K562 (cell line): ENCODE measurements at regions not wholly inside any gene's neighbourhood (a gene's known extent, or its start where the extent isn't known, plus 50 kb on each side); places are given as distances from the start of the nearest gene placed in this dataset.

ENCODE experiments used
- ATAC-seq: fragments of 200-7000 bp; cut with Tn5 transposase; 3 replicates; pipeline ENCODE4 v1.9.1; 2020; ENCODE audit warnings: moderate library complexity
- BruUV-seq: library from RNA; stranded (reverse); fragments of 400-500 nt; replicated peaks from 2 replicates; lab custom pipeline; 2021; lab: Mats Ljungman, UMichigan
- CTCF ChIA-PET: fragments of 300-600 bp; formaldehyde crosslinking; extraction: SDS; loops from one replicate; lab custom pipeline; 2021; ENCODE audit warnings: low intra/inter-chr PET ratio; lab: Yijun Ruan, JAX
- POLR2A ChIA-PET: fragments of 300-600, 350-650 bp; sonication (Branson Sonifier 250); formaldehyde crosslinking; extraction: SDS; loops from one replicate; lab custom pipeline; 2021; ENCODE audit warnings: antibody characterized with exemption, inconsistent platforms; lab: Yijun Ruan, JAX
- DNase-seq, 4 experiments: peaks; one replicate each; pipeline versions ENCODE4 v3.0.0 to v3.0.0-alpha.2; 2011 to 2018; ENCODE audit warnings: low spot score in 3 of 4, mixed read lengths in 3 of 4; ENCODE audit errors: extremely low read depth in 1 of 4
- FAIRE-seq: peaks from 2 replicates; lab custom pipeline; 2011; peaks lifted over from hg19 to GRCh38; lab: Jason Lieb, UNC
- H2AFZ ChIP-seq: 2 replicates; pipeline ENCODE4 v1.6.0; 2011; ENCODE audit warnings: low read depth, low read length, control low read depth, inconsistent platforms
- H3K27ac ChIP-seq: fragments of 200-600 bp; 3 replicates; pipeline ENCODE4 v1.8.0; 2011; ENCODE audit warnings: low read depth, mild to moderate bottlenecking, control low read depth, inconsistent platforms, low read length, moderate library complexity, mixed read lengths; ENCODE audit errors: extremely low read depth
- H3K27me3 ChIP-seq, 2 experiments: fragments of 300-600 bp in 1 of 2; 2 replicates in 1 of 2; 3 replicates in 1 of 2; pipeline versions ENCODE4 v1.6.0 to v1.8.0; 2011; ENCODE audit warnings: inconsistent platforms in 2 of 2, low read length in 2 of 2, mild to moderate bottlenecking in 1 of 2, mixed read lengths in 1 of 2, moderate library complexity in 1 of 2; ENCODE audit not compliant: control insufficient read depth in 2 of 2, insufficient read depth in 2 of 2
- H3K36me3 ChIP-seq: fragments of 300-600 bp; 3 replicates; pipeline ENCODE4 v1.8.0; 2011; ENCODE audit warnings: mild to moderate bottlenecking, low read length, inconsistent platforms; ENCODE audit not compliant: control insufficient read depth, insufficient read depth
- H3K4me1 ChIP-seq, 2 experiments: fragments of 200-600 bp in 1 of 2; replicated peaks in 1 of 2; 2 replicates in 1 of 2; 3 replicates in 1 of 2; pipeline versions ENCODE4 v1.5.1 to v1.8.0; 2011; ENCODE audit warnings: inconsistent platforms in 2 of 2, low read length in 2 of 2, mild to moderate bottlenecking in 1 of 2, mixed read lengths in 1 of 2, moderate library complexity in 1 of 2; ENCODE audit not compliant: control insufficient read depth in 2 of 2, insufficient read depth in 2 of 2
- H3K4me2 ChIP-seq: 2 replicates; pipeline ENCODE4 v1.6.1; 2011; ENCODE audit warnings: low read length, control low read depth, inconsistent platforms, mixed read lengths; ENCODE audit not compliant: insufficient read depth
- H3K4me3 ChIP-seq: fragments of 200-600 bp; sonication (generic), shearing (Covaris generic); 2 replicates; pipeline ENCODE4 v1.5.1; 2016; ENCODE audit warnings: control low read depth, inconsistent platforms
- H3K79me2 ChIP-seq: fragments of 200-600 bp; 3 replicates; pipeline ENCODE4 v1.8.0; 2011; ENCODE audit warnings: low read length, inconsistent platforms; ENCODE audit not compliant: control insufficient read depth, insufficient read depth
- H3K9ac ChIP-seq, 2 experiments: 2 replicates each; pipeline versions ENCODE4 v1.6.0 to v1.6.1; 2011; ENCODE audit warnings: low read depth in 2 of 2, low read length in 2 of 2, control low read depth in 1 of 2, inconsistent platforms in 1 of 2, mild to moderate bottlenecking in 1 of 2, mixed read lengths in 1 of 2; ENCODE audit not compliant: insufficient read depth in 1 of 2
- H3K9me1 ChIP-seq: one replicate; pipeline ENCODE4 v1.6.0; 2011; ENCODE audit warnings: inconsistent platforms, mild to moderate bottlenecking, low read length, moderate library complexity; ENCODE audit not compliant: control insufficient read depth, insufficient read depth
- H3K9me3 ChIP-seq: replicated peaks from 2 replicates; pipeline ENCODE4 v1.5.1; 2011; ENCODE audit warnings: low read depth, low read length, inconsistent platforms; ENCODE audit not compliant: control insufficient read depth, insufficient read depth
- H4K20me1 ChIP-seq: replicated peaks from 2 replicates; pipeline ENCODE4 v1.6.1; 2011; ENCODE audit warnings: low read length, inconsistent platforms, mixed read lengths; ENCODE audit not compliant: control insufficient read depth, insufficient read depth
- EZH2 ChIP-seq: IDR thresholded peaks from 2 replicates; pipeline ENCODE4 v1.6.1; 2012; ENCODE audit warnings: low read depth, mild to moderate bottlenecking, inconsistent platforms, low read length, borderline replicate concordance
- GTF3C2 ChIP-seq: IDR thresholded peaks from 3 replicates; pipeline ENCODE4 v1.6.1; 2011; ENCODE audit warnings: borderline replicate concordance, mild to moderate bottlenecking, moderate library complexity; ENCODE audit not compliant: insufficient read length; ENCODE audit errors: extremely low read depth
- HDAC8 ChIP-seq: fragments of 450-650 bp; IDR thresholded peaks from 2 replicates; pipeline ENCODE4 v1.6.1; 2016; ENCODE audit warnings: mild to moderate bottlenecking, missing genetic modification characterization, moderate library complexity, missing compliant biosample characterization
- HMG20B ChIP-seq: fragments of 250-450 bp; sonication (Bioruptor Pico); IDR thresholded peaks from 2 replicates; pipeline ENCODE4 v1.5.0; 2021; ENCODE audit warnings: mild to moderate bottlenecking
- HSF4 ChIP-seq: fragments of 250-450 bp; sonication (Bioruptor Pico); IDR thresholded peaks from 2 replicates; pipeline ENCODE4 v2.1.2; 2022; ENCODE audit warnings: mild to moderate bottlenecking, moderate library complexity, borderline replicate concordance
- IRF9 ChIP-seq: fragments of 450-650 bp; IDR thresholded peaks from 2 replicates; pipeline ENCODE4 v1.6.1; 2016; ENCODE audit warnings: missing biosample characterization, missing genetic modification characterization
- NRF1 ChIP-seq, 2 experiments: fragments of 450-650 bp; IDR thresholded peaks in 1 of 2; conservative IDR thresholded peaks in 1 of 2; 2 replicates each; pipeline ENCODE4 v1.6.1; 2014; ENCODE audit warnings: mild to moderate bottlenecking in 2 of 2
- SMARCB1 ChIP-seq: IDR thresholded peaks from 2 replicates; pipeline ENCODE4 v1.6.1; 2011; ENCODE audit warnings: improper control_type of control experiment, low read depth; ENCODE audit not compliant: insufficient read length
- SRSF9 ChIP-seq: fragments of 200-400 bp; formaldehyde crosslinking; IDR thresholded peaks from 2 replicates; pipeline ENCODE4 v1.6.1; 2017; ENCODE audit warnings: low read depth, low read length, borderline replicate concordance
- TAF15 ChIP-seq: fragments of 200-400 bp; formaldehyde crosslinking; IDR thresholded peaks from 2 replicates; pipeline ENCODE4 v1.6.1; 2017; ENCODE audit warnings: mild to moderate bottlenecking, low read depth, low read length, moderate library complexity
- ZBTB49 ChIP-seq: sonication (generic); formaldehyde crosslinking; IDR thresholded peaks from 2 replicates; pipeline ENCODE4 v1.8.0; 2022; ENCODE audit warnings: missing genetic modification reagents, mild to moderate bottlenecking, borderline replicate concordance
- ZFP30 ChIP-seq: fragments of 250-450 bp; sonication (Bioruptor Pico); IDR thresholded peaks from 2 replicates; pipeline ENCODE4 v1.8.0; 2022; ENCODE audit warnings: moderate library complexity, mild to moderate bottlenecking, inconsistent platforms, borderline replicate concordance
- WGBS: fragments of 100-300 bp; shearing (Covaris generic); methylation state at CpG from one replicate; pipeline ENCODE4 v1.1.6; 2016; ENCODE audit warnings: low coverage, mixed read lengths; ENCODE audit not compliant: insufficient coverage; ENCODE audit errors: missing lambda C conversion rate; 5-methylcytosine and 5-hydroxymethylcytosine counted together
- in situ Hi-C: fragments of 300-500 bp; cut with MboI; formaldehyde crosslinking; loops from 4 replicates; pipeline ENCODE4 v1.15.0; 2018; ENCODE audit warnings: inconsistent platforms, mixed read lengths
- intact Hi-C: fragments of 100-400 bp; cut with micrococcal nuclease; formaldehyde crosslinking; loops from 2 replicates; pipeline ENCODE4 v1.14.2; 2022

- Histone ChIP-seq H3K79me2 (no peaks in the 10 kb centered on the region), H3K27me3 (no peaks in the 10 kb centered on the region), H2AFZ (no peak overlapping the region), H3K9me1 (no peaks in the 10 kb centered on the region), H3K27ac (no peak overlapping the region), H4K20me1 (no peaks in the 10 kb centered on the region), H3K4me1 (peaks cover 13 to 25% of the 10 kb centered on the region in 2 experiments; a peak in 3 of 5 replicates), H3K4me3 (no peak overlapping the region), H3K9me3 (no peaks in the 10 kb centered on the region), H3K36me3 (no peaks in the 10 kb centered on the region), H3K4me2 (no peak overlapping the region), H3K9ac (no peak overlapping the region)
- 80% methylated on average over 4 of the region's 7 CpGs for WGBS
- in situ Hi-C loops, result no loop called here
- ChIA-PET POLR2A (interaction anchor here (0.6 to 1.0 kb wide), 2 partner anchors 16 to 34 kb away, joined by 3 read pairs; no protein-coding TSS in a partner anchor), CTCF (no interaction called here)
- no TSS peak for BruUV-seq
- no peak for DNase-seq
- no peak for ATAC-seq
- FAIRE-seq, result no peak
- intact Hi-C loops, result no loop called here
- TF ChIP-seq TAF15 (no peak), IRF9 (no peak), HDAC8 (tag) (no peak), GTF3C2 (no peak), HMG20B (no peak), SMARCB1 (no peak), ZFP30 (CRISPR knock-in tag) (no peak), ZBTB49 (no peak), HSF4 (CRISPR knock-in tag) (no peak), EZH2 (no peak), NRF1 (conservative IDR thresholded peaks at IDR 0.05 in 1 of 2, IDR thresholded peaks at IDR 0.05 in 1 of 2) (no peak), SRSF9 (no peak)
These were observed 118.8 kb upstream of the CCND2 start for GRCh38 chr12:4154672-4155225.
